Bronchial epithelial cell (primary cell): ENCODE measurements at regions not wholly inside any gene's neighbourhood (a gene's known extent, or its start where the extent isn't known, plus 50 kb on each side); places are given as distances from the start of the nearest gene placed in this dataset.
A peak's percentile ranks its signal among the peaks of the same experiment; 100 is the strongest.

ENCODE experiments used
- DNase-seq: peaks from one replicate; pipeline ENCODE4 v3.0.0-alpha.2; 2010; ENCODE audit warnings: low read depth
- FAIRE-seq: peaks from 2 replicates; lab custom pipeline; 2011; peaks lifted over from hg19 to GRCh38; lab: Jason Lieb, UNC
- H3K27me3 ChIP-seq: 2 replicates; pipeline ENCODE4 v1.5.1; 2011; ENCODE audit warnings: low read length; ENCODE audit not compliant: control insufficient read depth, insufficient read depth
- H3K36me3 ChIP-seq: 2 replicates; pipeline ENCODE4 v1.5.1; 2011; ENCODE audit warnings: low read length; ENCODE audit not compliant: control insufficient read depth, insufficient read depth
- H3K4me3 ChIP-seq: 2 replicates; pipeline ENCODE4 v1.5.1; 2011; ENCODE audit warnings: mild to moderate bottlenecking, low read depth, low read length, control low read depth
- CTCF ChIP-seq: IDR thresholded peaks from 2 replicates; pipeline ENCODE4 v1.5.1; 2011; ENCODE audit warnings: mild to moderate bottlenecking, moderate library complexity, low read length, control low read depth, inconsistent platforms; ENCODE audit not compliant: insufficient read depth, severe bottlenecking

- Histone ChIP-seq H3K4me3 (no peak overlapping the region), H3K27me3 (no peaks in the 10 kb centered on the region), H3K36me3 (no peaks in the 10 kb centered on the region)
- DNase-seq: no peak
- no peak for TF ChIP-seq CTCF
- peak; percentile 82 for FAIRE-seq
Observed at GRCh38 chr2:239476029-239476756, 75.4 kb upstream of the HDAC4 start.

- H3K36me3 ChIP-seq: no peaks in the 10 kb centered on the region
- no peak overlapping the region for H3K4me3 ChIP-seq
- no peaks in the 10 kb centered on the region for H3K27me3 ChIP-seq
- no peak for TF ChIP-seq CTCF
- DNase-seq: no peak
- FAIRE-seq: no peak
Observed at GRCh38 chr2:239475161-239476028, 74.6 kb upstream of the HDAC4 start.

GRCh38 chr2:239473211-239473805 is 72.5 kb upstream of the HDAC4 start:
- TF ChIP-seq CTCF: no peak
- Histone ChIP-seq H3K27me3 (no peaks in the 10 kb centered on the region), H3K4me3 (no peak overlapping the region), H3K36me3 (no peaks in the 10 kb centered on the region)
- FAIRE-seq (peak; percentile 96), DNase-seq (no peak)

GRCh38 chr2:239472235-239472775 is 71.5 kb upstream of the HDAC4 start:
- DNase-seq: no peak
- FAIRE-seq: no peak
- no peak for TF ChIP-seq CTCF
- Histone ChIP-seq H3K4me3 (no peak overlapping the region), H3K27me3 (no peaks in the 10 kb centered on the region), H3K36me3 (no peaks in the 10 kb centered on the region)

GRCh38 chr2:239471011-239471792 is 70.4 kb upstream of the HDAC4 start:
- Histone ChIP-seq H3K4me3 (no peak overlapping the region), H3K36me3 (no peaks in the 10 kb centered on the region), H3K27me3 (no peaks in the 10 kb centered on the region)
- no peak for DNase-seq
- TF ChIP-seq CTCF: no peak
- FAIRE-seq: peak; percentile 13
